HCEC 1CT (cell line): ENCODE measurements at regions not wholly inside any gene's neighbourhood (a gene's known extent, or its start where the extent isn't known, plus 50 kb on each side); places are given as distances from the start of the nearest gene placed in this dataset.
A peak's percentile ranks its signal among the peaks of the same experiment; 100 is the strongest.
"Not testable (repeated sequence)": the region's sequence is repeated elsewhere in the genome, so short reads cannot be mapped to it uniquely, and the experiment has no call there.

Experiments
- DNase-seq: peaks from one replicate; pipeline ENCODE4 v3.0.0-alpha.2; 2017

DNA sequence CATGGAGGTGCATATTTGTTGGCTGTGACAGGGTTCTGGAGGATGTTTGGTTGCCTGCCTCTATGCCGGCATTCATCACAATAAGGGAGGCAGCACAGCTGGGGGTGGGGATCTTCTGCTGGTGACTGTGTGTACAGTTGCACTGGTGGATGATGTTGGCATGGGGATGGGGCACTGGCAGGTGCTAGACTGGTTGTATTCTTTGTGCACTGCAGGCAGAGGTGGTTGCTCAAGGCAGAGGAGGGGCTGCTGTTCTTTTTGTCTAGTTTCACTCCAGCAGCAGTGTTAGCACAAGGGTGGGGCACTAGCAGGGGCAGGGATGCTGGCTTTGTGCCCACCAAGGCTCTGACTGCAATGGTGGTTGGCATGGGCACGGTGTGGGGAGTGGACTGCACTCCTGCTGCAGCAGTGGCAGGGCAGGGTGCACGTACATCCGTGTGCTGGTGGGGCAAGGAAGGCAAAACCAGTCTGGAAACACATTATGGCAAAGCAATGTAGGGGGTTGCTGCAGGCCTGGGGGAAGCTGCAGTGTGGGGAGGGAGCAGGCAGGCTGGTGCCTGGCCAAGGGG lies 69.3 kb downstream of the ISOC1 start:
- no peak for DNase-seq

DNA sequence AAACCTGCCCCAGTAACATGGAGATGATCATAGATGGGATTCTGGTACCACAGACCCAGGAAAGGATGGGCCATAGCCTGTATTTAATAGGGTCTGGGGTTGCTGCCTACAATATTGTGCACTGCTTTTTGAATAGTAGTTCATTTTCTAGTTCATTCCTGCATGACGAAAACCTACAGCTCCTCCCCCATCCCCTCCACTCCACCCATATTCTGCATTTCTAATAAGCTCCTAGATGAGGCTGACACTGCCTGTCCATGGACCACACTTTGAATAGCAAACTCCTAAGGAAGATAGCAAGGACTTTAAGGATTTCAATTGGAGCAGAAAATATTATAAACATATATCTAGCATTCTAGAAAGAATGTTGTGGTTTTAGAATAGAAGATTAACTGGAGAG lies 75.5 kb downstream of the ISOC1 start:
- DNase-seq = no peak

DNA sequence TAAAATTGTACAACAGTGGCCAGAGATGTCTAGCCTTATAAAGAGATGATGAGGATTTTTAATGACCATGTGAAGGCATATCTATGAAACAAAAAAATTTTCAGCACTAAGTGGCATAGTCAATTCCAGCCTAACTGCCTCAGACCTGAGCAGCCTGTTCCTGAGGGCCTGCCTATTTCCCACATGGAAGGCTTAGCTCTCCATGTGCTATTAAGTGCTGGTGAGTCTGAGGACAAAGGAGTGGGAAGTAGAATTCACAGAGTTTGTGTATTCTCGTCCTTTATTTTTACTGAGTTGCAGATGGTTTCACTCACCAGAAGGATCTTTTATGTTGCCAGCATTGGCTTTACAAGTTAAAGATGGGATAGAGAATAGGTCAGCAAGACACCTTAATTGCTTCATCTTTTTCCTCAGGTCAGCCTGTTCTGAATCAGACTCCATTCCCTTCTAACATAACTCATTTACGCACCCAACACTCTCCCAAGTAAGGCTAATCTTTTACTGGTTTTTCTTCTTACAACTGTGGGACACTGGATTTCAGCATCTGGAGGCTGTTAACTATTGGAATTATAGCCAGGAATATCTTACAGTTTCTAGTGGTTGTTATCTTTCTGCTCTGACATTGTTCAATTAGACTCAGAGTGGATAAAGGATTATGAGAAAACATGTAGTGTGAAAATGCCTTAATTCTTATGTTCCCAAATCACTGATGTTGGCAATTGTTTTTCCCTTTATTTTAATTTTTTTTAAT lies 76.8 kb downstream of the ISOC1 start:
- DNase-seq = no peak

- peak; percentile 46 for DNase-seq
Observed at GRCh38 chr5:129172580-129172979, 78.0 kb downstream of the ISOC1 start.

DNA sequence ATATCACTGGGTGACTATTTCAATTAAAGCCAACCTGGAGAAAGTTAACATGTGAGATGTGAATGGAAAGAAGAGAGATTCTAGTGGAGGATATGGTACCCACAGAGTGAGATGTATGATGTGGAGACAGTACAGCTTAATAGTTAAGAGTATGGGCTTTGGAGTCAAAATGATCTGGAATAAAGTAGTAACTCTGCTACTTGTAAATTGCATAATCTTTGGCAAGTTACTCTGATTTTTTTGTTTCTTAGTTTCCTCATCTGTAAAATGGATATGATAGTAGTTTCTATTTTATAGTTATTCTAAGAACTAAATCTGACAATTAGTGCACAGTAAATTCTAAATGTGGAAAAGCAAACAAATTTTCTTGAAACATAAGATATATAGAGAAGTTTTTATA lies 79.2 kb downstream of the ISOC1 start:
- no peak for DNase-seq

- no peak for DNase-seq
Observed at GRCh38 chr5:129174480-129174879, 79.9 kb downstream of the ISOC1 start.

DNA sequence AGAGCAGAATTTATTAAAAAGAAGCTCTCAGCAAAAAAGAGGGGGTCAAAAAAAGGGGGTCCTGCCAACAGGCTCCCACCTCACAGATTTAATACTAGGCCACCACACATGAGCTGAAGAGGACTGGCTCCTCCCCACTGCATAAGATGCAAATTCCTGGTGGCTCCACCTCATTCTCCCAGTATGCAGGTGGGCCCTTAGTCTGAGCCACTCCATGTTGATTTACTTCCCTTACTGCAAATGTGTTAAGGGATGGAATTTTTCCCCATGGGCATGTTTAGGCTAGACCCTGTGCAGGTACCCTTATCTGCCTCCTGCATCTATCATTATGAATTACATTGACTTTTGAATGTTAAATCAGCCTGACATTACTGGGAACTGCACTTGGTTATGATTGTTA lies 82.9 kb downstream of the ISOC1 start:
- no peak for DNase-seq

- DNase-seq = no peak
Observed at GRCh38 chr5:129199308-129199707, 104.8 kb downstream of the ISOC1 start.

DNA sequence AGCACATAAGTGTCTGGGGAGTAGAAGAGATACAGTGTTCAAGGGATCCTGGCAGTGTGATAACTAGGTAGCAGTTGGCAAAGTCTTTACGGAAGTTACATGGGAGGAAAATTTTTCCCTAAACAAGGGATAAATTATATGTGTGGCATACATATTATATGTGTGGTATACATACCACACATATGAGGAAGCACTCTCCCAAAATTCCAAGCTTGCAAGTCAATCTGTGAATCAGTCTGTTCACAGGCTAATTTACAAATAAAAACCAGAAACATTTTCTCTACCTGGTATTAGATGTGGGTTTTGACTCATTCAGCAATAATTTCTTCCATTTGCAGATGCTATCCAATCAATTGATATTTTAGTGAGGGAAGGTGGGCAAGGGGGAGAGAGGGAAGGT lies 110.0 kb downstream of the ISOC1 start:
- DNase-seq = peak; percentile 78

- no peak for DNase-seq
Observed at GRCh38 chr5:129216001-129216400, 121.5 kb downstream of the ISOC1 start.

DNA sequence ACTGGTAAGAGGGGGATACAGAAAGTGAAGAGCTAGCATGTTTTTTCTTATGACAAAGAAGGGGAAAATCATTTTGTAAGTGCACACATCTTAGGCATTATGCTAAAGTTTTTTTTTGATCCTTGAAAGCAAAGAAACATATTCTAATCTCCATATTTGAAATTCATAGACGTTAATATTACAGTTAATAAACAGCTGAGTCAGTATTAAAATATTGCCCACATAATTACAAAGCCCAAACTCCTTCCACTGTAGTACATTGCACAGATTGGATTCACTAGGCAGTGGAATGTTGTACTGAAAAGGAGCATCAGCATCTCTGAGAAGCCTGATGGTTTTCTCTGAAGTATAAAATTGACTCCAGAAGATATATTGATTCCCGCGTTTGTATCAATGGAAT lies 122.6 kb downstream of the ISOC1 start:
- no peak for DNase-seq

DNA sequence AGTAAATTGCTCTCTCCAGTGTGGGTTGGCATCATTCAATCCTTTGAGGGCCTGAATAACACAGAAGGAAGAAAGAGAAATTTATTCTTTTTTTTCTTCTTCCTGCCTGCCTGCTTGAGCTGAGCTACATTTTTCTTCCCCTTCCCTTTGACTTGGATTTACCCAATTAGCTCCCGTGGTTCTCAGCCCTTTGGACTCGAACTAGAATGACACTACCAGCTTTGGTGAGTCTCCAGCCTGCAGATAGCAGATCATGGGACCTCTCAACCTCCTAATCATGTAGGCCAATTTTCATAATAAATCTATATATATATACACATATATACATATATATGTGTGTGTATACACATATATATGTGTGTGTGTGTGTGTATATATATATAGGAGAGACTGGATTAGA lies 128.6 kb downstream of the ISOC1 start:
- no peak for DNase-seq

DNA sequence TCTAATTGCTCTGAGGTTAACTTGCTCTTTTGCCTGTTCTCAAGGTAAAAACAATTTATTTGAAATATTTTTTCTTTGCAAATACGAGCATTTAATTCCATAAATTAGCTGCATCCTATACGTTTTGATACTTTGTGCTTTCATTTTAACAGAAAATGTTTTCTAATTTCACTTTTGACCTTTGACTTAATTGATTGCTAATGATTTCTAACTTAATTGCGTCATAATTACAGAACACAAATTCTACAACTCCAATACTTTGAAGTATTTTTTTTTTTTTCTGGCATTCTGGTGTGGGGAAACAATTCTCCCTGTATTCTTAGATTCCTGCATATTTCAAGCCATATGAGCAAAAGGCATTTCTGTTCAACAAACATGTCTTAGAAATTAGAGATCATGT lies 134.0 kb downstream of the ISOC1 start:
- no peak for DNase-seq

- DNase-seq = no peak
Observed at GRCh38 chr5:129241755-129242154, 147.2 kb downstream of the ISOC1 start.

DNA sequence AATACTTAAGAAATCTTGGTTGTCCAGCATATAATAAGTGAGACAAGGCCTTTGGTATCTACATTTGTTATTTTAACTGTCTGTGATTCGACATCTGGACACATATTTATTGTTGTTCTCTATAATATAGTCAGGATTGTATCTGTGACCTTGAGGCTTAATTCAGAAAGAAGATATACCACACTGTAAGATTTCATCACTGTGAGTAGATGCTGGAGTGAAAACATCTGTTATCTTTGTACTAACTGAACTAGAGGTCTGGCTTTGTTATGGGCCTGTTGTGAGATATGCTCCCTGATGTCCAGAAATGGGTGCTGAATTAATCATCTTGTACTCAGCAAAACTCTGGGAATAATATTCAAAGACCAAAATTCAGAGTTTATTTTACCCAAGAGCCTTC lies 148.5 kb downstream of the ISOC1 start:
- peak; percentile 94 for DNase-seq

DNA sequence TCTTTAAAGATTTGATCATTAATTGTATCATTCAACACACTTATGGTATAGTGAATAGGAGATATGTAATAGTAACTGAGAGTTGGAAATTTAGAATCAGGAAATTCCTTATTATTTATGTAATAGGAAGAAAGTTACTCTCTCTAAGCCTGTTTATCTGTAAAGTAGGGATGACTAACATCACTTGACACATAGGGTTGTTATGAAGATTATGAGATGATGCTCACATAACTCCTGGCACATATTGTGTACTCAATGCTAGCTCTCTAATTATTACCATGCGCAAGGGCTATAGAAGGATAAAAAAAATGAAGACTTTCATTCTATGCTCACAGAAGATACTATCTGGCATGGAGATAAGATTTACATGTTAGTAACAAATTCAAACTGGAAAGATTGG lies 149.9 kb downstream of the ISOC1 start:
- DNase-seq = peak; percentile 95

DNA sequence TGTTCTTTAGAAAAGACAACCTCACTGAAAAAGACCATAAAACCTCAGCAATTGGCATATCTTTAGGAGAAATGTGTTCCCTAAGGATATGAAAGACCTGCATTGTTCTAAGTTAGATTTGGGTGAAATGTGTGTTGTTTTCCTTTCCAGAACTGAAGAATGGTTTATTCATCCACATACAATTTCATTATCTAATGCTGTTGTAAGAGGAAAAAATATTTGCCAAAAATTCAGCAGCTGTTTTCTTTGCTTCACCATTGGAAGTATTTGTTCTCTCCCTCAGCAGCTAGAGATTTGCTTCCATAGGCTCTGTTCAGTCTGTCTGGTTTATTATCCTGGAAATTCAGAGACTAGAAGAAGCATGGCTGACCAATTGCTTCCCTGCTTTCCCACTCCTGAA lies 150.9 kb downstream of the ISOC1 start:
- no peak for DNase-seq

GRCh38 chr5:129246088-129246487 lies 151.5 kb downstream of the ISOC1 start:
- DNase-seq = peak; percentile 25

DNA sequence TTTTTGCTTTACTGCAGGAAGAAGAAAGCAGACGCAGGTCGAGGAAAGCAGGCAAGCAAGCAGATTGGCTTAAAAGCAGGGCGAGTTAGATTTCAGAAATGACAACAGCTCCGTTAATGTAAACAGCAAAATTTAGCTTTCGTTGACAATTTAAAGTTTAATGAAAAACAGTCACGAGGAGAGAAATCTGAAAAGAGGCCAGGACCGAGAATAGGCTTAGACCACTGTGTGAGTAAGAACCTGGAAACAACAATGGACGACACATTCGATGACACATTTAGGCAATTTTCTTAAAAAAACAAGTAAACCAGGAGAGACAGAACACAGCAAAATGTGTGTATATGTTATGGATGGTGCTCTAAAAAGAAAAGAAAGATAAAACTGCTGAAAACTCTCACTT lies 155.3 kb downstream of the ISOC1 start:
- DNase-seq = no peak

- DNase-seq = peak; percentile 50
Observed at GRCh38 chr5:129271308-129271707, 176.8 kb downstream of the ISOC1 start.

DNA sequence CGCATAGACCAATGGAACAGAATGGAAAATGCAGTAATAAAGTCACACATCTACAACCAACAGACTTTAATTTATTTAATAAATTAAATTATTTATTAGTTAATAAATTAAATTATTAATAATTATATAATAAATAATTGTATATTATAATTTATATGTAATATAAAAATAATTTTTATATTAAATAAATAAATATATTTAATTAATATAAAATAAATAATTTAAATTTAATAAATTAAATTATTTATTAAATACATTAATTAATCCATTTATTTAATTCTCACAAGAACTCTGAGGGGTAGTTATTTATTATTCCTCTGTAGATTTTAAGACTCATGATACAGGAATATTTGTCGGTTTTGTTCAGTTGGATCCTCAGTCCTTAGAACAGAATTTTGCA lies 176.1 kb upstream of the ADAMTS19 start:
- DNase-seq = no peak

DNA sequence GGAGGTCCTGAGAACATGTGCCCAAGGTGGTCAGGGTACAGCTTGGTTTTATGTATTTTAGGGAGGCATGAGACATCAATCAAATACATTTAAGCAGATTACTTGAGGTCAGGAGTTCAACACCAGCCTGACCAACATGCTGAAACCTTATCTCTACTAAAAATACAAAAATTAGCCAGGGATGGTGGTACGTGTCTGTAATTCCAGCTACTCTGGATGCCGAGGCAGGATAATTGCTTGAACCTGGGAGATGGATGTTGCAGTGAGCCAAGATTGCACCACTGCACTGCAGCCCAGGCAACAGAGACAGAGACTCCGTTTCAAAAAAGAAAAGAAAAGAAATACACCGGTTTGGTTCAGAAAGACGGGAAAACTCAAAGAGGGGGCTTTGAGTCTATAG lies 165.9 kb upstream of the ADAMTS19 start:
- DNase-seq = not testable (repeated sequence)

- no peak for DNase-seq
Observed at GRCh38 chr5:129306725-129307124, 153.4 kb upstream of the ADAMTS19 start.

- no peak for DNase-seq
Observed at GRCh38 chr5:129322968-129323367, 137.1 kb upstream of the ADAMTS19 start.

DNA sequence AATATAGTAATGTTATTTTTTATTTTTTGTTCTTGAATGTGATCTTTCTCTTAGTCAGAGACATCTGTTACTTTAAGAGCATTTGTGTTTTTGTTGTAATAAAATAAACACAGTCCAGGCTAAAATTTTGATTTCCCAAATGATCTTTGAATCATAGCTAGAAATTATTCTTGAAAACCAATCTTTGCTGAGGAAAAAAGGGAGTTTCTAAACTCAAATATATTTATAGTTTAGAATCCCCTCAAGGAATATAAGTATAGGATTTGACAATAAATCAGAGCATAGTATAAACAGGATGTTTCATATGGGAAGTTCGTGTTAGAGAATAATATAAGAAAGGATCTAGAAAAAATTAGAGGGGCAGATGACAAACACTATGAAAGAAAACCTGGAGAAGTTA lies 118.8 kb upstream of the ADAMTS19 start:
- no peak for DNase-seq
